ENCODE measurements at regions not wholly inside any gene's neighbourhood (a gene's known extent, or its start where the extent isn't known, plus 50 kb on each side); places are given as distances from the start of the nearest gene placed in this dataset.

GRCh38 chr4:188879598-188879997, 740.4 kb downstream of the TRIML1 start:
- TF ChIP-seq POLR2A (IDR thresholded peaks at IDR 0.05), result no peak
- TF ChIP-seq, protein P1, sequence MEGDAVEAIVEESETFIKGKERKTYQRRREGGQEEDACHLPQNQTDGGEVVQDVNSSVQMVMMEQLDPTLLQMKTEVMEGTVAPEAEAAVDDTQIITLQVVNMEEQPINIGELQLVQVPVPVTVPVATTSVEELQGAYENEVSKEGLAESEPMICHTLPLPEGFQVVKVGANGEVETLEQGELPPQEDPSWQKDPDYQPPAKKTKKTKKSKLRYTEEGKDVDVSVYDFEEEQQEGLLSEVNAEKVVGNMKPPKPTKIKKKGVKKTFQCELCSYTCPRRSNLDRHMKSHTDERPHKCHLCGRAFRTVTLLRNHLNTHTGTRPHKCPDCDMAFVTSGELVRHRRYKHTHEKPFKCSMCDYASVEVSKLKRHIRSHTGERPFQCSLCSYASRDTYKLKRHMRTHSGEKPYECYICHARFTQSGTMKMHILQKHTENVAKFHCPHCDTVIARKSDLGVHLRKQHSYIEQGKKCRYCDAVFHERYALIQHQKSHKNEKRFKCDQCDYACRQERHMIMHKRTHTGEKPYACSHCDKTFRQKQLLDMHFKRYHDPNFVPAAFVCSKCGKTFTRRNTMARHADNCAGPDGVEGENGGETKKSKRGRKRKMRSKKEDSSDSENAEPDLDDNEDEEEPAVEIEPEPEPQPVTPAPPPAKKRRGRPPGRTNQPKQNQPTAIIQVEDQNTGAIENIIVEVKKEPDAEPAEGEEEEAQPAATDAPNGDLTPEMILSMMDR (IDR thresholded peaks at IDR 0.05), result no peak
- TF ChIP-seq POLR2AphosphoS5 (IDR thresholded peaks at IDR 0.05), result no peak
